Fibroblast of mammary gland (primary cell): ENCODE measurements at regions not wholly inside any gene's neighbourhood (a gene's known extent, or its start where the extent isn't known, plus 50 kb on each side); places are given as distances from the start of the nearest gene placed in this dataset.
"Not testable (repeated sequence)": the region's sequence is repeated elsewhere in the genome, so short reads cannot be mapped to it uniquely, and the experiment has no call there.

Source experiments
- DNase-seq: peaks from one replicate; pipeline ENCODE4 v3.0.0-alpha.2; 2010; ENCODE audit warnings: low read depth
- H3K4me3 ChIP-seq: 2 replicates; pipeline ENCODE4 v1.5.1; 2011; ENCODE audit warnings: low read depth, mild to moderate bottlenecking, low read length, moderate library complexity; ENCODE audit not compliant: control insufficient read depth
- TF ChIP-seq, protein P1 (sequence below): conservative IDR thresholded peaks from 2 replicates; pipeline ENCODE4 v1.5.1; 2011; ENCODE audit warnings: low read depth, low read length, inconsistent platforms; ENCODE audit not compliant: control insufficient read depth, insufficient read depth

DNA sequence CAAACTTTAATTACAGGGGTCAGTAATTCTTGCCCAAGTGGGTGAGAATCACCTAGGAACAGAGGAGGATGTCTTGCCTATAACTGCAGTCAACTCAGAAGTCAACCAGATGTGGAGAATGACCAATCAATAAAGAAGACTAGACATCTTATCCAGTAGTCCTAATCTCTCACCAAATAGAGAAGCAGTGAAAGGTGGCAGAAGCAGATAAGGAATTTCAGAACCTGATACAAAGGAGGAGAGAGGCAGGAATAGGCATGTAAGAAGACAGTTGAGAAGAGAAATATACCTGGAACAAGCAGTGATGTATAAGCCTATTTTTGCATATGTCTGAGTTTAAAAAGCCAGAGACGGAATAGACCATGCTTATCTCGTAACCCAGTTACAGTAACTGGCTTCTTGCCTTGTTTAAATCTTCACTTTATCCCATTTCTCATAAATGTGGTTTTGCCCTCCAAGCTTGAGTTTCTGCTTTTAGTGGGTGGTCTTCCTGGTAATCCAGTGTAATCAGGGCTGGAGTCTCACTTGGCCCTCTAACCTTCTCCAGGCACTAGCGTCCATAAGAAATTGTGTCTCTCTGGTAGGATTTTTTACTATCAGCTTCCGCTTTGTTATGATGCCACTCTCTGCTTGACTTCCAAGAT lies 401.0 kb downstream of the SUCLG1 start:
- H3K4me3 ChIP-seq: no peak overlapping the region
- no peak for DNase-seq
- TF ChIP-seq, protein P1, sequence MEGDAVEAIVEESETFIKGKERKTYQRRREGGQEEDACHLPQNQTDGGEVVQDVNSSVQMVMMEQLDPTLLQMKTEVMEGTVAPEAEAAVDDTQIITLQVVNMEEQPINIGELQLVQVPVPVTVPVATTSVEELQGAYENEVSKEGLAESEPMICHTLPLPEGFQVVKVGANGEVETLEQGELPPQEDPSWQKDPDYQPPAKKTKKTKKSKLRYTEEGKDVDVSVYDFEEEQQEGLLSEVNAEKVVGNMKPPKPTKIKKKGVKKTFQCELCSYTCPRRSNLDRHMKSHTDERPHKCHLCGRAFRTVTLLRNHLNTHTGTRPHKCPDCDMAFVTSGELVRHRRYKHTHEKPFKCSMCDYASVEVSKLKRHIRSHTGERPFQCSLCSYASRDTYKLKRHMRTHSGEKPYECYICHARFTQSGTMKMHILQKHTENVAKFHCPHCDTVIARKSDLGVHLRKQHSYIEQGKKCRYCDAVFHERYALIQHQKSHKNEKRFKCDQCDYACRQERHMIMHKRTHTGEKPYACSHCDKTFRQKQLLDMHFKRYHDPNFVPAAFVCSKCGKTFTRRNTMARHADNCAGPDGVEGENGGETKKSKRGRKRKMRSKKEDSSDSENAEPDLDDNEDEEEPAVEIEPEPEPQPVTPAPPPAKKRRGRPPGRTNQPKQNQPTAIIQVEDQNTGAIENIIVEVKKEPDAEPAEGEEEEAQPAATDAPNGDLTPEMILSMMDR: no peak

DNA sequence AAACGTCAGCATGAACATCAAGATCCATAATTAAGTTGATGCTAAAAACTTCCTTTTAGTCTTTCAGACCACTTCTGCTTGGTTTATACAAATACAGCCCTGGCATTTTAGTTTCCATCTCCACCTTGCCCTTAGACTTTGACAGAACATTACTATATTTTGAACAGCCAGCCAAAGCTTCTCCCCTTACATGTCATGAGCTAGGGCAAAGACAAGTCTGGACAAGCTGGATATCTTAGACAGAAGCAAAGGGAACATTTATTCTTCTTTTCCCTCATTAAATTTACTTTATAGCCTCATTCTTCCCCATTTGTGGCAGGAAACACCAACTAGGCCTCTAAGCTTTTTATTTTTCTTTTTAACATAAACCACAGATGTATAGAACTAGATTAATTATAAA lies 403.3 kb downstream of the SUCLG1 start:
- TF ChIP-seq, protein P1: no peak
- no peak overlapping the region for H3K4me3 ChIP-seq
- DNase-seq: no peak

DNA sequence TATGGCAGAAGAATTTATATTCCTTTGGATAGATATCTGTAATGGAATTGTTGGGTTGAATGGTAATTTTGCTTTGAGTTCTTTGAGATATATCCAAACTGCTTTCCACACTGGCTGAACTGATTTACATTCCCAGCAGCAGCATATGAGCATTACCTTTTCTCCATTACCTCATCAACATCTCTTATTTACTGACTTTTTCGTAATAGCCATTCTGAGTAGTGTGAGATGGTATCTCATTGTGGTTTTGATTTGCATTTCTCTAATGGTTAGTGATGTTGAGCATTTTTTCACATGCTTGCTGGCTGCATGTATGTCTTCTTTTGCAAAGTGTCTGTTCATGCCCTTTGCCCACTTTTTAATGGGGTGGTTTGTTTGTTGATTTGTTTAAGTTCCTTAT lies 404.5 kb downstream of the SUCLG1 start:
- not testable (repeated sequence) for DNase-seq, H3K4me3 ChIP-seq

DNA sequence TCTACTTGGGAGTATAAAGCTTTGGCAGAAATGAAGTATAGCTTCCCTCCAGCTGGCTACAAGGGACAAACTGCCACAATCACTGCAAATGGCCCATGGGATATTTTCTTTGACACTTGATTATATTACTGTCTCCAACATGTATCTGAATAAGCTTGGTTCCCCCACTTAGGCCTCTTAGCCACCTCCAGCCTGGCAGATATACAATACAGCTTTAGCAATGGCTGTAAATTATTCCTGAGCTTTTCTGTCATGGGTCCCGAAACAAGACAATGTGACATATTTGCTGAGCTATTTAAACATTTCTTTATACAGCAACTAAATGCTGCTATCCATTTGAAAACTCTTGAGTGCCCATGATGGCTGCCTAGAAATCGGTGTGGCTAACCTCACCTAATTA lies 406.2 kb downstream of the SUCLG1 start:
- H3K4me3 ChIP-seq: no peak overlapping the region
- TF ChIP-seq, protein P1: no peak
- no peak for DNase-seq

DNA sequence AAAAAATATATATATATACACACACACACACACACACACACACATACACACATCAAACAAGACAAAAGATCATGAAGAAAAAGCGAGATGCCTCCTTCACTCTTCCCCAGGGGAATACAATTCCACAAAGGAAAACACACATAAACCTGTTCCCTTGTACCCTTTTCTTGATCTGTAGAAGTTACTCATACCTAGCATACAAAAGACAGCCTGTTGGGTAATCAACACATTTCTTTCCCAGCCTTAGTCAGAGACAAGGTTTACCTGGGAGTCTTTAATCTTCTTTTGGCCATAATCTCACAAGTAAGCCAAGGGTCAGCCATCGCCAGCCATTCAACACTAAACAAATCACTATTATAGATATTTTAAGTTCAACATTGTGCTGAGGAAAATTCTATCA lies 407.0 kb downstream of the SUCLG1 start:
- TF ChIP-seq, protein P1: no peak
- DNase-seq: no peak
- no peak overlapping the region for H3K4me3 ChIP-seq

DNA sequence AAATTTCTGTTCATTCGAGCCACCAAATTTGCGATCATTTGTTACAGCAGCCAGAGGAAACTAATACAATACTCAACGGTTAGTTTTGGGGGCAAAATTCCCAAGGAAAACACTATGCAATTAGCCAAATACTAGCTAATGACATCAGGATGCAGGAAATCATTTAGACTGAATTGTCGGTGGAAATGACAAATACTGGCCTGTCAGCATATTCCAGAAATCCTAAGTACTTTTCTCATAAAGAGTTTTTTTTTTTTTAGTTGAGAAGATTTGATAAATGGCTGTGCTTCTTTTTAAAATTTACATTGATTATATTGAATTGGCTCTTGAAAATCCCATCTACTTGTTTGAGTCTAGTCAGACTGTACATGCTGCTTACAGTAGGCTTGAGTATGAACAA lies 410.1 kb downstream of the SUCLG1 start:
- TF ChIP-seq, protein P1: no peak
- no peak for DNase-seq
- H3K4me3 ChIP-seq: no peak overlapping the region

DNA sequence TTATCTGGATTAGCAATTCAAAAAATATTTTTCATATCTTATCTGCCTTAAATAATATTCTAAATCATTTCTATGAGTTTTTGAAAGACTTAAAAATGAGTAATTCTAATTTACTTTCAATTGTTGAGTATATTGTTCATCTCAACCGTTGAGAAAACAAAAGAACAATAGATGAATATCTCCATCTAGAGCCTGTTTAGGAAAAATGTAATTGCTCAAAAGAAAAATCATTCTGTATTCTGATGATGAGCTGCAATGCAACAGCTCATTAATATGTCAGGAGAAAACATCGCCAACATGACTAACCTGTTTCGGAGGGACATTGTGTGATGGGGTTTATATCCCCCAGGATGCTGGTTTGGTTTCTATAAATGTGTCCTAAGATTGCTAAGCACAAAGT lies 417.6 kb downstream of the SUCLG1 start:
- TF ChIP-seq, protein P1: no peak
- no peak overlapping the region for H3K4me3 ChIP-seq
- no peak for DNase-seq
